NCI-H1092 treated with DMSO at 0.1 percent for 48 hours (cell line): ENCODE measurements at regions not wholly inside any gene's neighbourhood (a gene's known extent, or its start where the extent isn't known, plus 50 kb on each side); places are given as distances from the start of the nearest gene placed in this dataset.
"Not testable (repeated sequence)": the region's sequence is repeated elsewhere in the genome, so short reads cannot be mapped to it uniquely, and the experiment has no call there.

Experiments
- DNase-seq: peaks from one replicate; lab custom pipeline; 2025; lab: John Stamatoyannopoulos, UW

GRCh38 chr10:84700668-84701369 lies 372.4 kb downstream of the CCSER2 start:
- no peak for DNase-seq

GRCh38 chr10:84701370-84701720 lies 373.0 kb downstream of the CCSER2 start:
- no peak for DNase-seq

GRCh38 chr10:84704101-84704500 lies 375.7 kb downstream of the CCSER2 start:
- DNase-seq: no peak

GRCh38 chr10:84706431-84706830 lies 378.0 kb downstream of the CCSER2 start:
- no peak for DNase-seq

GRCh38 chr10:84706875-84707274 lies 378.5 kb downstream of the CCSER2 start:
- no peak for DNase-seq

GRCh38 chr10:84715911-84716310 lies 387.5 kb downstream of the CCSER2 start:
- DNase-seq: peak; percentile 21

GRCh38 chr10:84718877-84719616 lies 390.7 kb downstream of the CCSER2 start:
- DNase-seq: no peak

GRCh38 chr10:84719687-84720086 lies 391.3 kb downstream of the CCSER2 start:
- no peak for DNase-seq

GRCh38 chr10:84727398-84727797 lies 399.0 kb downstream of the CCSER2 start:
- DNase-seq: no peak

- DNase-seq: not testable (repeated sequence)
Observed at GRCh38 chr10:84739126-84739525, 410.7 kb downstream of the CCSER2 start.

- DNase-seq: no peak
Observed at GRCh38 chr10:84739641-84740040, 411.3 kb downstream of the CCSER2 start.

GRCh38 chr10:84743483-84743882 lies 415.1 kb downstream of the CCSER2 start:
- DNase-seq: no peak

- no peak for DNase-seq
Observed at GRCh38 chr10:84755311-84755710, 426.9 kb downstream of the CCSER2 start.

GRCh38 chr10:84756653-84757052 lies 428.3 kb downstream of the CCSER2 start:
- not testable (repeated sequence) for DNase-seq

- not testable (repeated sequence) for DNase-seq
Observed at GRCh38 chr10:84761994-84762614, 433.7 kb downstream of the CCSER2 start.

- no peak for DNase-seq
Observed at GRCh38 chr10:84762754-84763394, 434.5 kb downstream of the CCSER2 start.

- no peak for DNase-seq
Observed at GRCh38 chr10:84763965-84764364, 435.6 kb downstream of the CCSER2 start.

- no peak for DNase-seq
Observed at GRCh38 chr10:84765086-84765485, 436.7 kb downstream of the CCSER2 start.

- DNase-seq: no peak
Observed at GRCh38 chr10:84765656-84766055, 437.3 kb downstream of the CCSER2 start.

GRCh38 chr10:84766923-84767322 lies 438.5 kb downstream of the CCSER2 start:
- no peak for DNase-seq

- DNase-seq: no peak
Observed at GRCh38 chr10:84768132-84768531, 439.7 kb downstream of the CCSER2 start.

- no peak for DNase-seq
Observed at GRCh38 chr10:84770824-84771223, 442.4 kb downstream of the CCSER2 start.

- peak; percentile 38 for DNase-seq
Observed at GRCh38 chr10:84783386-84783785, 455.0 kb downstream of the CCSER2 start.
